AG08396 (cell line): ENCODE measurements at regions not wholly inside any gene's neighbourhood (a gene's known extent, or its start where the extent isn't known, plus 50 kb on each side); places are given as distances from the start of the nearest gene placed in this dataset.

Experiments
- DNase-seq: peaks from one replicate; pipeline ENCODE4 v3.0.0; 2012; ENCODE audit warnings: low spot score, mixed read lengths

GRCh38 chr2:128493880-128494279 is 175.2 kb upstream of the HS6ST1 start:
- DNase-seq: no peak

GRCh38 chr2:128494307-128494639 is 175.6 kb upstream of the HS6ST1 start:
- no peak for DNase-seq

- DNase-seq: no peak
Observed at GRCh38 chr2:128494640-128495321, 176.1 kb upstream of the HS6ST1 start.

GRCh38 chr2:128495996-128496547 is 177.4 kb upstream of the HS6ST1 start:
- no peak for DNase-seq

- DNase-seq: no peak
Observed at GRCh38 chr2:128496700-128497099, 178.0 kb upstream of the HS6ST1 start.

GRCh38 chr2:128497461-128497860 is 178.8 kb upstream of the HS6ST1 start:
- DNase-seq: no peak

GRCh38 chr2:128498086-128498485 is 179.4 kb upstream of the HS6ST1 start:
- no peak for DNase-seq

GRCh38 chr2:128498589-128498988 is 179.9 kb upstream of the HS6ST1 start:
- DNase-seq: no peak

- no peak for DNase-seq
Observed at GRCh38 chr2:128499367-128500137, 180.9 kb upstream of the HS6ST1 start.

- DNase-seq: no peak
Observed at GRCh38 chr2:128500138-128500800, 181.6 kb upstream of the HS6ST1 start.

- DNase-seq: no peak
Observed at GRCh38 chr2:128501006-128501690, 182.5 kb upstream of the HS6ST1 start.

- no peak for DNase-seq
Observed at GRCh38 chr2:128501700-128502099, 183.0 kb upstream of the HS6ST1 start.

- DNase-seq: no peak
Observed at GRCh38 chr2:128502200-128502599, 183.5 kb upstream of the HS6ST1 start.

GRCh38 chr2:128502638-128503246 is 184.1 kb upstream of the HS6ST1 start:
- DNase-seq: no peak

- no peak for DNase-seq
Observed at GRCh38 chr2:128503399-128504245, 185.0 kb upstream of the HS6ST1 start.

GRCh38 chr2:128504246-128505149 is 185.8 kb upstream of the HS6ST1 start:
- DNase-seq: no peak

- no peak for DNase-seq
Observed at GRCh38 chr2:128505150-128505490, 186.5 kb upstream of the HS6ST1 start.

- no peak for DNase-seq
Observed at GRCh38 chr2:128505575-128506526, 187.2 kb upstream of the HS6ST1 start.

- no peak for DNase-seq
Observed at GRCh38 chr2:128506534-128506933, 187.9 kb upstream of the HS6ST1 start.
